CD14-positive monocyte (primary cell): ENCODE measurements at regions not wholly inside any gene's neighbourhood (a gene's known extent, or its start where the extent isn't known, plus 50 kb on each side); places are given as distances from the start of the nearest gene placed in this dataset.
"Not testable (repeated sequence)": the region's sequence is repeated elsewhere in the genome, so short reads cannot be mapped to it uniquely, and the experiment has no call there.

ENCODE experiments used
- DNase-seq, 3 donors: peaks; one replicate each; pipeline ENCODE4 v3.0.0-alpha.2; 2011 to 2022
- H2AFZ ChIP-seq: 2 replicates; pipeline ENCODE4 v1.6.0; 2012; ENCODE audit warnings: mild to moderate bottlenecking, low read depth, low read length, inconsistent platforms; ENCODE audit not compliant: insufficient read depth, poor library complexity, severe bottlenecking
- H3K27ac ChIP-seq, 2 donors: 1 replicate in 1 of 2; 2 replicates in 1 of 2; pipeline ENCODE4 v1.5.1; 2012 to 2013; ENCODE audit warnings: low read length in 2 of 2, control low read depth in 1 of 2, inconsistent platforms in 1 of 2, low read depth in 1 of 2, mild to moderate bottlenecking in 1 of 2
- H3K27me3 ChIP-seq, 2 donors: one replicate each; pipeline versions ENCODE4 v1.6.0 to v1.6.1; 2011 to 2013; ENCODE audit warnings: low read length in 2 of 2; ENCODE audit not compliant: control insufficient read depth in 2 of 2, insufficient read depth in 2 of 2
- H3K36me3 ChIP-seq, 2 donors: replicated peaks in 1 of 2; 1 replicate in 1 of 2; 2 replicates in 1 of 2; pipeline versions ENCODE4 v1.5.1 to v1.6.1; 2012 to 2013; ENCODE audit warnings: low read length in 2 of 2, control low read depth in 1 of 2, inconsistent platforms in 1 of 2, mild to moderate bottlenecking in 1 of 2; ENCODE audit not compliant: insufficient read depth in 2 of 2, control insufficient read depth in 1 of 2
- H3K4me1 ChIP-seq, 2 donors: 1 replicate in 1 of 2; 2 replicates in 1 of 2; pipeline versions ENCODE4 v1.5.1 to v1.6.1; 2012 to 2013; ENCODE audit warnings: low read length in 2 of 2, control low read depth in 1 of 2, inconsistent platforms in 1 of 2, mild to moderate bottlenecking in 1 of 2, moderate library complexity in 1 of 2; ENCODE audit not compliant: insufficient read depth in 2 of 2, control insufficient read depth in 1 of 2
- H3K4me2 ChIP-seq: replicated peaks from 2 replicates; pipeline ENCODE3; 2012; ENCODE audit warnings: low read length, moderate library complexity, mild to moderate bottlenecking; ENCODE audit not compliant: poor library complexity, severe bottlenecking; ENCODE audit errors: extremely low read depth
- H3K4me3 ChIP-seq, 3 experiments: fragments of 200-600 bp in 1 of 3; sonication (generic) in 1 of 3; replicated peaks in 1 of 3; 1 replicate in 2 of 3; 2 replicates in 1 of 3; pipeline ENCODE4 v1.5.1; 2011 to 2013; ENCODE audit warnings: low read length in 3 of 3, mild to moderate bottlenecking in 3 of 3, control low read depth in 2 of 3, low read depth in 2 of 3, inconsistent platforms in 1 of 3, moderate library complexity in 1 of 3
- H3K79me2 ChIP-seq: 2 replicates; pipeline ENCODE4 v1.6.0; 2012; ENCODE audit warnings: mild to moderate bottlenecking, control low read depth, inconsistent platforms, low read length, moderate library complexity; ENCODE audit not compliant: insufficient read depth
- H3K9ac ChIP-seq: 2 replicates; pipeline ENCODE4 v1.6.0; 2017; ENCODE audit warnings: low read length, mild to moderate bottlenecking; ENCODE audit not compliant: insufficient read depth, poor library complexity, severe bottlenecking
- H3K9me3 ChIP-seq, 2 donors: replicated peaks in 1 of 2; 1 replicate in 1 of 2; 2 replicates in 1 of 2; pipeline versions ENCODE4 v1.5.1 to v1.6.1; 2012 to 2013; ENCODE audit warnings: low read length in 2 of 2, control low read depth in 1 of 2; ENCODE audit not compliant: control insufficient read depth in 1 of 2, insufficient read depth in 1 of 2
- H4K20me1 ChIP-seq: 2 replicates; pipeline ENCODE4 v1.6.0; 2012; ENCODE audit warnings: mild to moderate bottlenecking, low read length, control low read depth, moderate library complexity; ENCODE audit not compliant: insufficient read depth
- H3K27ac Mint-ChIP-seq, 7 donors: one replicate each; pipeline ENCODE4 v1.8.0; 2020; ENCODE audit warnings: mild to moderate bottlenecking in 7 of 7, mixed read lengths in 7 of 7, moderate library complexity in 6 of 7, inconsistent platforms in 2 of 7
- H3K27me3 Mint-ChIP-seq, 3 donors: one replicate each; pipeline ENCODE4 v1.8.0; 2021 to 2022; ENCODE audit warnings: low read depth in 3 of 3, mild to moderate bottlenecking in 3 of 3, mixed read lengths in 3 of 3, moderate library complexity in 3 of 3, inconsistent platforms in 1 of 3
- H3K36me3 Mint-ChIP-seq, 2 donors: one replicate each; pipeline ENCODE4 v1.8.0; 2020; ENCODE audit warnings: mixed read lengths in 2 of 2, inconsistent platforms in 1 of 2, mild to moderate bottlenecking in 1 of 2
- H3K4me1 Mint-ChIP-seq: one replicate; pipeline ENCODE4 v1.8.0; 2020; ENCODE audit warnings: mild to moderate bottlenecking, mixed read lengths
- H3K4me3 Mint-ChIP-seq, 2 donors: one replicate each; pipeline ENCODE4 v1.8.0; 2020; ENCODE audit warnings: mild to moderate bottlenecking in 2 of 2, mixed read lengths in 2 of 2, moderate library complexity in 1 of 2
- H3K9me3 Mint-ChIP-seq, 7 donors: one replicate each; pipeline ENCODE4 v1.8.0; 2020 to 2022; ENCODE audit warnings: mixed read lengths in 7 of 7, mild to moderate bottlenecking in 6 of 7, moderate library complexity in 6 of 7, inconsistent platforms in 2 of 7
- WGBS: methylation state at CpG from one replicate; pipeline ENCODE4 v1.1.5; 2013; ENCODE audit warnings: missing lambda C conversion rate; ENCODE audit not compliant: insufficient coverage; 5-methylcytosine and 5-hydroxymethylcytosine counted together
- intact Hi-C, 2 donors: fragments of 100-400 bp; cut with micrococcal nuclease; formaldehyde crosslinking; loops; one replicate each; pipeline versions ENCODE4 v1.15.0 to v1.15.1; 2023
- TF ChIP-seq, protein P1 (sequence below): fragments of 200-600 bp; IDR thresholded peaks from one replicate; pipeline ENCODE4 v1.8.0; 2022; ENCODE audit warnings: antibody characterized with exemption, mild to moderate bottlenecking

DNA sequence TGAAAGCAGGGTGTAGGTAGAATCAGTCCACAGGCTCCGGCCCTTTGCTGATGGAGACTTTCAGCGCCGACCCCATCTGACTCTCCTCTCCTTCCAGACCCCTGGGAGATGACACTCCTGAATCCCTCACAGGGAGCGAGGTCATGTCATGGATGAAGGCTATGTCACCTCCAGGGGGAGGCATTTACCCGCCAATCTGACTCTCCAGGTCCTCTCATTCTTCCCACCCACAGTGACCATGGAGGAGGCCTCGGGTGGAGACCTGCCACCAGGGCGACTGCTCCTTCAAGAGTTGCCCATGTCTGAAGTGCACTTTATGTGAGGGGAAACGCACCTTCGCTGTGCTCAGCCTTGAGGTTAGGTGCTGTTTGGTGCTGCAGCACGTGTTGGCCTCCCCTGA, 112.7 kb downstream of the KLF13 start:
- H3K4me1 Mint-ChIP-seq = peaks cover 58% of the 10 kb centered on the region
- intact Hi-C loops = loop anchor here in 1 of 2 donors (5.0 kb wide), 1 partner anchor 48 kb away; no protein-coding TSS in a partner anchor
- Histone ChIP-seq H3K9ac (no peak overlapping the region), H3K4me2 (no peak overlapping the region), H3K4me3 (no peak overlapping the region), H3K27ac (no peak overlapping the region), H3K36me3 (no peaks in the 10 kb centered on the region), H3K9me3 (no peaks in the 10 kb centered on the region), H3K27me3 (no peaks in the 10 kb centered on the region), H2AFZ (no peak overlapping the region), H3K79me2 (no peaks in the 10 kb centered on the region), H4K20me1 (no peaks in the 10 kb centered on the region), H3K4me1 (peaks cover 49 to 62% of the 10 kb centered on the region in 2 donors)
- TF ChIP-seq, protein P1, sequence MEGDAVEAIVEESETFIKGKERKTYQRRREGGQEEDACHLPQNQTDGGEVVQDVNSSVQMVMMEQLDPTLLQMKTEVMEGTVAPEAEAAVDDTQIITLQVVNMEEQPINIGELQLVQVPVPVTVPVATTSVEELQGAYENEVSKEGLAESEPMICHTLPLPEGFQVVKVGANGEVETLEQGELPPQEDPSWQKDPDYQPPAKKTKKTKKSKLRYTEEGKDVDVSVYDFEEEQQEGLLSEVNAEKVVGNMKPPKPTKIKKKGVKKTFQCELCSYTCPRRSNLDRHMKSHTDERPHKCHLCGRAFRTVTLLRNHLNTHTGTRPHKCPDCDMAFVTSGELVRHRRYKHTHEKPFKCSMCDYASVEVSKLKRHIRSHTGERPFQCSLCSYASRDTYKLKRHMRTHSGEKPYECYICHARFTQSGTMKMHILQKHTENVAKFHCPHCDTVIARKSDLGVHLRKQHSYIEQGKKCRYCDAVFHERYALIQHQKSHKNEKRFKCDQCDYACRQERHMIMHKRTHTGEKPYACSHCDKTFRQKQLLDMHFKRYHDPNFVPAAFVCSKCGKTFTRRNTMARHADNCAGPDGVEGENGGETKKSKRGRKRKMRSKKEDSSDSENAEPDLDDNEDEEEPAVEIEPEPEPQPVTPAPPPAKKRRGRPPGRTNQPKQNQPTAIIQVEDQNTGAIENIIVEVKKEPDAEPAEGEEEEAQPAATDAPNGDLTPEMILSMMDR = peak; percentile 72
- DNase-seq = peak; percentile 40 to 64 (median 52)
- no peak overlapping the region for H3K4me3 Mint-ChIP-seq
- peaks cover 0 to 2% (median 0%) of the 10 kb centered on the region in 7 donors for H3K9me3 Mint-ChIP-seq
- H3K27ac Mint-ChIP-seq = peak overlapping the region in 3 of 7 donors; percentile 23 to 77 (median 46)
- H3K36me3 Mint-ChIP-seq = no peaks in the 10 kb centered on the region
- 100% methylated on average over 2 of the region's 10 CpGs for WGBS
- H3K27me3 Mint-ChIP-seq = peaks cover 3 to 7% (median 3%) of the 10 kb centered on the region in 3 donors

DNA sequence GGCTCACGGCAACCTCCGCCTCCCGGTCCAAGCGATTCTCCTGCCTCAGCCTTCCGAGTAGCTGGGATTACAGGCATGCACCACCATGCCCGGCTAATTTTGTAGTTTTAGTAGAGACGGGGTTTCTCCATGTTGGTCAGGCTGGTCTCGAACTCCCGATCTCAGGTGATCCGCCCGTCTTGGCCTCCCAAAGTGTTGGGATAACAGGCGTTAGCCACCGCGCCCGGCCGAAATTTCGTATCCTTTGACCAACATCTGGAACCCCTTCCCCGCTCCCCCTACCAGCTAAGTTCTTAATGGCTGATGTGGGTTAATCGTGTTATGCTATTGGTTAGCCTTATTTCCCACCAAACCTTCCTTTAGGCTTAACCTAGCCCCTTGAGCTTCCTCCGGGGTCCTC, 113.6 kb downstream of the KLF13 start:
- H3K36me3 ChIP-seq, H3K27me3 ChIP-seq, H3K36me3 Mint-ChIP-seq, H3K79me2 ChIP-seq, H3K27me3 Mint-ChIP-seq, DNase-seq, H3K9me3 Mint-ChIP-seq, H3K9me3 ChIP-seq, H4K20me1 ChIP-seq: not testable (repeated sequence)
- peak overlapping the region in 2 of 3 experiments; percentile 44 to 72 for H3K4me3 ChIP-seq
- peak overlapping the region in 1 of 2 donors; percentile 81 for H3K27ac ChIP-seq
- peak overlapping the region; percentile 56 for H3K9ac ChIP-seq
- H2AFZ ChIP-seq = peak overlapping the region; percentile 56
- H3K4me2 ChIP-seq = peak overlapping the region; percentile 79
- 100% methylated on average over 1 of the region's 20 CpGs for WGBS
- Mint-ChIP-seq H3K4me3 (peak overlapping the region; percentile 76 to 83), H3K4me1 (peaks cover 56% of the 10 kb centered on the region), H3K27ac (peak overlapping the region in 6 of 7 donors; percentile 71 to 95 (median 88))
- H3K4me1 ChIP-seq = peaks cover 42 to 57% of the 10 kb centered on the region in 2 donors
- intact Hi-C loops = loop anchor here (5.0 kb wide), 3 partner anchors 113 to 223 kb away; partner anchors contain the start of gene KLF13 (in 1 of the 2)
